ENCODE measurements at regions not wholly inside any gene's neighbourhood (a gene's known extent, or its start where the extent isn't known, plus 50 kb on each side); places are given as distances from the start of the nearest gene placed in this dataset.

GRCh38 chr2:108145557-108146326 lies 94.0 kb upstream of the SULT1C3 start:
- no peak for DNase-seq

GRCh38 chr2:108148555-108148954 lies 91.2 kb upstream of the SULT1C3 start:
- no peak for DNase-seq

- no peak for DNase-seq
Observed at GRCh38 chr2:108154366-108155061, 85.3 kb upstream of the SULT1C3 start.

- DNase-seq: no peak
Observed at GRCh38 chr2:108161298-108161697, 78.5 kb upstream of the SULT1C3 start.

GRCh38 chr2:108164318-108164717 lies 75.5 kb upstream of the SULT1C3 start:
- no peak for DNase-seq

- no peak for DNase-seq
Observed at GRCh38 chr2:108165729-108166128, 74.0 kb upstream of the SULT1C3 start.

GRCh38 chr2:108167699-108168098 lies 72.1 kb upstream of the SULT1C3 start:
- DNase-seq: no peak

GRCh38 chr2:108169982-108170625 lies 69.7 kb upstream of the SULT1C3 start:
- peak; percentile 10 to 16 for DNase-seq

- peak; percentile 13 to 47 for DNase-seq
Observed at GRCh38 chr2:108171657-108172056, 68.1 kb upstream of the SULT1C3 start.

GRCh38 chr2:108182489-108182888 lies 57.3 kb upstream of the SULT1C3 start:
- DNase-seq: no peak

GRCh38 chr2:108184419-108184818 lies 55.3 kb upstream of the SULT1C3 start:
- no peak for DNase-seq

GRCh38 chr2:108189316-108189715 lies 50.5 kb upstream of the SULT1C3 start:
- no peak for DNase-seq

Data from inflammatory macrophage treated with lipopolysaccharide for 1 hour (primary cell).